Glutamatergic neuron (in vitro differentiated cells): ENCODE measurements at regions not wholly inside any gene's neighbourhood (a gene's known extent, or its start where the extent isn't known, plus 50 kb on each side); places are given as distances from the start of the nearest gene placed in this dataset.

Source experiments
- DNase-seq: peaks from one replicate; pipeline ENCODE4 v3.0.0; 2022
- H3K27ac Mint-ChIP-seq: one replicate; pipeline ENCODE4 v1.8.0; 2020; ENCODE audit warnings: mild to moderate bottlenecking, mixed read lengths, inconsistent platforms; ENCODE audit not compliant: unreplicated experiment
- H3K27me3 Mint-ChIP-seq: one replicate; pipeline ENCODE4 v1.8.0; 2020; ENCODE audit warnings: mild to moderate bottlenecking, moderate library complexity, mixed read lengths, inconsistent platforms; ENCODE audit not compliant: unreplicated experiment
- H3K36me3 Mint-ChIP-seq: one replicate; pipeline ENCODE4 v1.8.0; 2020; ENCODE audit warnings: mild to moderate bottlenecking, mixed read lengths, inconsistent platforms; ENCODE audit not compliant: unreplicated experiment
- H3K4me1 Mint-ChIP-seq: one replicate; pipeline ENCODE4 v1.8.0; 2020; ENCODE audit warnings: mild to moderate bottlenecking, low read depth, mixed read lengths, inconsistent platforms; ENCODE audit not compliant: unreplicated experiment
- H3K4me3 Mint-ChIP-seq: one replicate; pipeline ENCODE4 v1.8.0; 2020; ENCODE audit warnings: mild to moderate bottlenecking, mixed read lengths, inconsistent platforms; ENCODE audit not compliant: unreplicated experiment
- H3K9me3 Mint-ChIP-seq: one replicate; pipeline ENCODE4 v1.8.0; 2020; ENCODE audit warnings: mild to moderate bottlenecking, moderate library complexity, mixed read lengths, inconsistent platforms; ENCODE audit not compliant: unreplicated experiment
- CTCF ChIP-seq: fragments of 200-600 bp; sonication (generic); IDR thresholded peaks from one replicate; pipeline ENCODE4 v1.5.0; 2021; ENCODE audit not compliant: partially characterized antibody, unreplicated experiment

- TF ChIP-seq CTCF: no peak
- Mint-ChIP-seq H3K4me1 (no peaks in the 10 kb centered on the region), H3K36me3 (no peaks in the 10 kb centered on the region), H3K4me3 (no peak overlapping the region), H3K27ac (no peak overlapping the region), H3K9me3 (no peaks in the 10 kb centered on the region), H3K27me3 (no peaks in the 10 kb centered on the region)
- DNase-seq: no peak
These were observed 379.6 kb downstream of the NAF1 start for GRCh38 chr4:162787120-162787519.

GRCh38 chr4:162782778-162783525, 383.7 kb downstream of the NAF1 start:
- no peaks in the 10 kb centered on the region for H3K4me1 Mint-ChIP-seq
- no peak for DNase-seq
- TF ChIP-seq CTCF: no peak
- no peaks in the 10 kb centered on the region for H3K36me3 Mint-ChIP-seq
- H3K9me3 Mint-ChIP-seq: no peaks in the 10 kb centered on the region
- no peak overlapping the region for H3K27ac Mint-ChIP-seq
- H3K27me3 Mint-ChIP-seq: no peaks in the 10 kb centered on the region
- H3K4me3 Mint-ChIP-seq: no peak overlapping the region

- H3K4me3 Mint-ChIP-seq: no peak overlapping the region
- no peaks in the 10 kb centered on the region for H3K4me1 Mint-ChIP-seq
- no peaks in the 10 kb centered on the region for H3K27me3 Mint-ChIP-seq
- no peaks in the 10 kb centered on the region for H3K9me3 Mint-ChIP-seq
- DNase-seq: no peak
- no peaks in the 10 kb centered on the region for H3K36me3 Mint-ChIP-seq
- TF ChIP-seq CTCF: no peak
- H3K27ac Mint-ChIP-seq: no peak overlapping the region
These were observed 384.5 kb downstream of the NAF1 start for GRCh38 chr4:162782096-162782777.

GRCh38 chr4:162770761-162771490, 395.8 kb downstream of the NAF1 start:
- no peak overlapping the region for H3K27ac Mint-ChIP-seq
- no peaks in the 10 kb centered on the region for H3K9me3 Mint-ChIP-seq
- no peaks in the 10 kb centered on the region for H3K36me3 Mint-ChIP-seq
- no peaks in the 10 kb centered on the region for H3K4me1 Mint-ChIP-seq
- no peaks in the 10 kb centered on the region for H3K27me3 Mint-ChIP-seq
- no peak for TF ChIP-seq CTCF
- H3K4me3 Mint-ChIP-seq: no peak overlapping the region
- no peak for DNase-seq
